Suppressor macrophage (primary cell): ENCODE measurements at regions not wholly inside any gene's neighbourhood (a gene's known extent, or its start where the extent isn't known, plus 50 kb on each side); places are given as distances from the start of the nearest gene placed in this dataset.
A peak's percentile ranks its signal among the peaks of the same experiment; 100 is the strongest.

Experiments used
- DNase-seq, 4 experiments: peaks; one replicate each; pipeline ENCODE4 v3.0.0-alpha.2; 2020 to 2022

GRCh38 chr20:48325656-48326433 is 502.0 kb downstream of the PREX1 start:
- no peak for DNase-seq

- DNase-seq: no peak
Observed at GRCh38 chr20:48324744-48325143, 503.1 kb downstream of the PREX1 start.

- DNase-seq: no peak
Observed at GRCh38 chr20:48321271-48321670, 506.5 kb downstream of the PREX1 start.

GRCh38 chr20:48319943-48320584 is 507.7 kb downstream of the PREX1 start:
- no peak for DNase-seq

GRCh38 chr20:48317578-48317977 is 510.2 kb downstream of the PREX1 start:
- no peak for DNase-seq

GRCh38 chr20:48314925-48315592 is 512.7 kb downstream of the PREX1 start:
- DNase-seq: no peak

GRCh38 chr20:48313324-48313723 is 514.5 kb downstream of the PREX1 start:
- DNase-seq: peak in 1 of 4 experiments; percentile 3

GRCh38 chr20:48311956-48312355 is 515.8 kb downstream of the PREX1 start:
- no peak for DNase-seq

- no peak for DNase-seq
Observed at GRCh38 chr20:48310305-48310704, 517.5 kb downstream of the PREX1 start.

GRCh38 chr20:48309293-48309692 is 518.5 kb downstream of the PREX1 start:
- DNase-seq: no peak

GRCh38 chr20:48308882-48309281 is 518.9 kb downstream of the PREX1 start:
- no peak for DNase-seq

GRCh38 chr20:48308232-48308781 is 519.5 kb downstream of the PREX1 start:
- no peak for DNase-seq

- DNase-seq: no peak
Observed at GRCh38 chr20:48307277-48307676, 520.5 kb downstream of the PREX1 start.

- no peak for DNase-seq
Observed at GRCh38 chr20:48302844-48303542, 517.7 kb upstream of the SULF2 start.

GRCh38 chr20:48302149-48302548 is 516.9 kb upstream of the SULF2 start:
- DNase-seq: no peak

GRCh38 chr20:48301189-48301588 is 515.9 kb upstream of the SULF2 start:
- DNase-seq: no peak

GRCh38 chr20:48300529-48300928 is 515.2 kb upstream of the SULF2 start:
- no peak for DNase-seq

GRCh38 chr20:48298851-48299484 is 513.7 kb upstream of the SULF2 start:
- no peak for DNase-seq

- no peak for DNase-seq
Observed at GRCh38 chr20:48298433-48298832, 513.2 kb upstream of the SULF2 start.

GRCh38 chr20:48295966-48296421 is 510.7 kb upstream of the SULF2 start:
- no peak for DNase-seq

GRCh38 chr20:48295445-48295903 is 510.2 kb upstream of the SULF2 start:
- DNase-seq: no peak

- no peak for DNase-seq
Observed at GRCh38 chr20:48294942-48295341, 509.7 kb upstream of the SULF2 start.
